ENCODE measurements at regions not wholly inside any gene's neighbourhood (a gene's known extent, or its start where the extent isn't known, plus 50 kb on each side); places are given as distances from the start of the nearest gene placed in this dataset.
A peak's percentile ranks its signal among the peaks of the same experiment; 100 is the strongest.

DNA sequence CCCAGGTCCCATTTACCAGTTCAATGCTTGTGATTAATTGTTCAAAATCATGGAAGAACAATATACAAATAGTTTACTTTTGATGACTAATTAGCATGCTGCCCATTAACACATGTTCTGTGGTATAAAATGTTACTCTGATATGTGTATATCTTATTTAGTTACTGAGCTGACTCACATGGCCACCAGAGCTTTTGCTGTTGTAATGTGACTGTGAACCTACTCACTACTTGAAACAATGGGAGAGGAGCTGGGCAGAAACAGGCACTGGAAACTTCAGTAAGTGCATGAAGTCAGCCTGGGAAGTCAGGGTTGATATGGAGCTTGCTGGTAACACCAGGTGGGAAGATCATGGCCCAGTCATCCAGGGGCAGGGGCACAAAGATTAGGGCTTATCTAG lies 72.7 kb upstream of the MAD2L1 start:
- Histone ChIP-seq H3K27me3 (ENCODE audit: control insufficient read depth in 2 of 2, insufficient read depth in 2 of 2, low read length in 2 of 2) (no peaks in the 10 kb centered on the region), H3K27ac (ENCODE audit: low read depth in 1 of 2, low read length in 2 of 2) (no peak overlapping the region), H3K79me2 (ENCODE audit: insufficient read depth, low read length) (no peaks in the 10 kb centered on the region), H4K20me1 (ENCODE audit: insufficient read depth, low read length) (no peaks in the 10 kb centered on the region), H3K4me1 (ENCODE audit: control insufficient read depth in 1 of 2, insufficient read depth in 2 of 2, low read length in 2 of 2) (no peaks in the 10 kb centered on the region), H3K4me3 (replicated peaks in 1 of 3; ENCODE audit: low read depth in 2 of 3, low read length in 3 of 3) (no peak overlapping the region), H3K36me3 (replicated peaks in 1 of 2; ENCODE audit: control insufficient read depth in 1 of 2, insufficient read depth in 2 of 2, low read length in 2 of 2) (no peaks in the 10 kb centered on the region), H3K9ac (ENCODE audit: insufficient read depth, low read length, poor library complexity, severe bottlenecking) (no peak overlapping the region), H2AFZ (ENCODE audit: insufficient read depth, low read depth, low read length, poor library complexity, severe bottlenecking) (no peak overlapping the region), H3K4me2 (replicated peaks; ENCODE audit: extremely low read depth, low read length, poor library complexity, severe bottlenecking) (no peak overlapping the region), H3K9me3 (replicated peaks in 1 of 2; ENCODE audit: control insufficient read depth in 1 of 2, insufficient read depth in 1 of 2, low read length in 2 of 2) (no peaks in the 10 kb centered on the region)
- no peaks in the 10 kb centered on the region for H3K4me1 Mint-ChIP-seq
- H3K27me3 Mint-ChIP-seq (ENCODE audit: low read depth in 3 of 3) = peaks cover 0 to 3% (median 0%) of the 10 kb centered on the region in 3 donors
- H3K27ac Mint-ChIP-seq = no peak overlapping the region
- no peak overlapping the region for H3K4me3 Mint-ChIP-seq
- TF ChIP-seq, protein P1, sequence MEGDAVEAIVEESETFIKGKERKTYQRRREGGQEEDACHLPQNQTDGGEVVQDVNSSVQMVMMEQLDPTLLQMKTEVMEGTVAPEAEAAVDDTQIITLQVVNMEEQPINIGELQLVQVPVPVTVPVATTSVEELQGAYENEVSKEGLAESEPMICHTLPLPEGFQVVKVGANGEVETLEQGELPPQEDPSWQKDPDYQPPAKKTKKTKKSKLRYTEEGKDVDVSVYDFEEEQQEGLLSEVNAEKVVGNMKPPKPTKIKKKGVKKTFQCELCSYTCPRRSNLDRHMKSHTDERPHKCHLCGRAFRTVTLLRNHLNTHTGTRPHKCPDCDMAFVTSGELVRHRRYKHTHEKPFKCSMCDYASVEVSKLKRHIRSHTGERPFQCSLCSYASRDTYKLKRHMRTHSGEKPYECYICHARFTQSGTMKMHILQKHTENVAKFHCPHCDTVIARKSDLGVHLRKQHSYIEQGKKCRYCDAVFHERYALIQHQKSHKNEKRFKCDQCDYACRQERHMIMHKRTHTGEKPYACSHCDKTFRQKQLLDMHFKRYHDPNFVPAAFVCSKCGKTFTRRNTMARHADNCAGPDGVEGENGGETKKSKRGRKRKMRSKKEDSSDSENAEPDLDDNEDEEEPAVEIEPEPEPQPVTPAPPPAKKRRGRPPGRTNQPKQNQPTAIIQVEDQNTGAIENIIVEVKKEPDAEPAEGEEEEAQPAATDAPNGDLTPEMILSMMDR (IDR thresholded peaks at IDR 0.05) = no peak
- H3K9me3 Mint-ChIP-seq = peaks cover 0 to 20% (median 8%) of the 10 kb centered on the region in 7 donors
- DNase-seq = peak in 1 of 3 donors; percentile 5
- intact Hi-C loops (cut with micrococcal nuclease) = no loop called here
- H3K36me3 Mint-ChIP-seq = no peaks in the 10 kb centered on the region

DNA sequence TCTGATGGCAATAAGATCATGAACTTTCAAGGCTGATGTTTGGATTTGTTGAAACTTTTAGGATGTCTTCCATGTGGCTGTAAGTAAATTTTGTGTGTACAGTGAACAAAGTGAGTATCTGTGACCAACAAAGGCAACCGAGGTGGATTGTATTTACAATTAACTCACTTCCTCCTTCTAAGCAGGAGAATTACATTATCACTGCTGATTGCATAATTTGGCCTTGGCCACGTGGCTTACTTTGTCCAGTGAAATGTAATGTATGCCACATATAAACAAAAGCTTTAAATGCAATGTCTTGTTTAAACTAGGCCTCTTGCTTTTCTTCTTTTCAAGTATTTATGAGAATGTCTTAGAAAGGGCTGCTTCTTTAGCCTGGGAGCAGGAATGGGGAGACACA lies 66.3 kb upstream of the MAD2L1 start:
- Mint-ChIP-seq H3K27ac (peak overlapping the region in 1 of 7 donors; percentile 73), H3K4me1 (peaks cover 7% of the 10 kb centered on the region), H3K27me3 (ENCODE audit: low read depth in 3 of 3) (peaks cover 0 to 1% (median 0%) of the 10 kb centered on the region in 3 donors), H3K9me3 (peaks cover 0 to 9% (median 3%) of the 10 kb centered on the region in 7 donors), H3K36me3 (no peaks in the 10 kb centered on the region), H3K4me3 (no peak overlapping the region)
- Histone ChIP-seq H3K4me3 (replicated peaks in 1 of 3; ENCODE audit: low read depth in 2 of 3, low read length in 3 of 3) (no peak overlapping the region), H2AFZ (ENCODE audit: insufficient read depth, low read depth, low read length, poor library complexity, severe bottlenecking) (peak overlapping the region; percentile 41), H3K79me2 (ENCODE audit: insufficient read depth, low read length) (no peaks in the 10 kb centered on the region), H3K36me3 (replicated peaks in 1 of 2; ENCODE audit: control insufficient read depth in 1 of 2, insufficient read depth in 2 of 2, low read length in 2 of 2) (no peaks in the 10 kb centered on the region), H3K27ac (ENCODE audit: low read depth in 1 of 2, low read length in 2 of 2) (peak overlapping the region in 1 of 2 donors; percentile 22), H3K9me3 (replicated peaks in 1 of 2; ENCODE audit: control insufficient read depth in 1 of 2, insufficient read depth in 1 of 2, low read length in 2 of 2) (no peaks in the 10 kb centered on the region), H3K27me3 (ENCODE audit: control insufficient read depth in 2 of 2, insufficient read depth in 2 of 2, low read length in 2 of 2) (no peaks in the 10 kb centered on the region), H4K20me1 (ENCODE audit: insufficient read depth, low read length) (no peaks in the 10 kb centered on the region), H3K9ac (ENCODE audit: insufficient read depth, low read length, poor library complexity, severe bottlenecking) (no peak overlapping the region), H3K4me1 (ENCODE audit: control insufficient read depth in 1 of 2, insufficient read depth in 2 of 2, low read length in 2 of 2) (peaks cover 4 to 7% of the 10 kb centered on the region in 2 donors), H3K4me2 (replicated peaks; ENCODE audit: extremely low read depth, low read length, poor library complexity, severe bottlenecking) (no peak overlapping the region)
- TF ChIP-seq, protein P1 (IDR thresholded peaks at IDR 0.05) = no peak
- intact Hi-C loops (cut with micrococcal nuclease) = no loop called here
- WGBS (ENCODE audit: insufficient coverage) = no CpG with 5 or more reads among the region's 2 CpGs
- DNase-seq = peak; percentile 18 to 39 (median 37)
